Breast epithelium (tissue), 4 donors: ENCODE measurements at regions not wholly inside any gene's neighbourhood (a gene's known extent, or its start where the extent isn't known, plus 50 kb on each side); places are given as distances from the start of the nearest gene placed in this dataset.
"Not testable (repeated sequence)": the region's sequence is repeated elsewhere in the genome, so short reads cannot be mapped to it uniquely, and the experiment has no call there.

Experiments used
- DNase-seq, 2 donors: peaks; one replicate each; pipeline ENCODE4 v3.0.0-alpha.2; 2019; ENCODE audit warnings: low spot score in 2 of 2
- H3K27ac ChIP-seq, 2 donors: fragments of 200-600 bp; sonication (generic) in 1 of 2; one replicate each; pipeline ENCODE4 v1.5.1; 2016 to 2019; ENCODE audit warnings: mild to moderate bottlenecking in 1 of 2
- H3K27me3 ChIP-seq, 2 donors: fragments of 200-600 bp; sonication (generic) in 1 of 2; one replicate each; pipeline versions ENCODE4 v1.5.1 to v1.6.0; 2017 to 2019; ENCODE audit warnings: control low read depth in 1 of 2, mild to moderate bottlenecking in 1 of 2
- H3K36me3 ChIP-seq: fragments of 200-600 bp; one replicate; pipeline ENCODE4 v1.5.1; 2019
- H3K4me1 ChIP-seq, 2 donors: fragments of 200-600 bp; sonication (generic); one replicate each; pipeline ENCODE4 v1.5.1; 2016 to 2019; ENCODE audit warnings: control low read depth in 1 of 2
- H3K4me3 ChIP-seq, 3 donors: fragments of 200-600 bp; sonication (generic); 1 replicate in 2 of 3; 2 replicates in 1 of 3; pipeline ENCODE4 v1.5.1; 2016 to 2019; ENCODE audit warnings: mild to moderate bottlenecking in 3 of 3, moderate library complexity in 2 of 3
- H3K9me3 ChIP-seq, 2 donors: fragments of 200-600 bp; sonication (generic) in 1 of 2; one replicate each; pipeline ENCODE4 v1.5.1; 2016 to 2019; ENCODE audit warnings: control low read depth in 1 of 2
- CTCF ChIP-seq, 3 donors: fragments of 450-650 bp; IDR thresholded peaks; one replicate each; pipeline ENCODE4 v1.5.1; 2016 to 2017; ENCODE audit warnings: antibody characterized with exemption in 3 of 3, mild to moderate bottlenecking in 3 of 3, moderate library complexity in 3 of 3
- POLR2A ChIP-seq: fragments of 450-650 bp; IDR thresholded peaks from one replicate; pipeline ENCODE4 v1.6.1; 2016; ENCODE audit warnings: antibody characterized with exemption, mild to moderate bottlenecking, moderate library complexity
- POLR2AphosphoS5 ChIP-seq, 3 donors: sonication (generic); formaldehyde crosslinking; IDR thresholded peaks; one replicate each; pipeline ENCODE4 v1.6.1; 2017; ENCODE audit warnings: antibody characterized with exemption in 3 of 3
- intact Hi-C: fragments of 100-400 bp; cut with DNase I; formaldehyde crosslinking; loops from one replicate; pipeline ENCODE4 v1.15.1; 2023; ENCODE audit warnings: low total_unique reads

DNA sequence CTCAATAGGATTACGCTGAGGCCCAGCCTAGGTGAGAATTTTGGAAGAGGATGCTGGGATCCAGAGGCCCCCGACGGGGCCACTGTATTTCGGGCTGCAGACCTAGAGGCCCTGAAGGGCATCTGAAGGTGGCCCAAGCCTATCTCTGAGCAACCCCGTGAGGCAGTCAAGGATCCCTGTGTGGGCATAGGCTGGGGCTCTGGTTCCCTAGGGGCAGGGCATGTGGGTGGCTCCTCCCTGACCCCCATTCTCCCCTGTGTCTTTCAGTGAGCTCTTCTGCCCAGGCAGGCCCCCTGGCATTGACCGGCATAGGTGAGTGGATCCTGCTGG is 216.0 kb downstream of the SNRPN start:
- intact Hi-C loops = no loop called here
- H3K4me1 ChIP-seq = no peaks in the 10 kb centered on the region
- no peaks in the 10 kb centered on the region for H3K27me3 ChIP-seq
- DNase-seq = peak in 1 of 2 donors; percentile 9
- no peak for TF ChIP-seq CTCF (IDR thresholded peaks at IDR 0.05)
- TF ChIP-seq POLR2AphosphoS5 (IDR thresholded peaks at IDR 0.05) = no peak
- TF ChIP-seq POLR2A = no peak
- H3K27ac ChIP-seq = no peak overlapping the region
- H3K36me3 ChIP-seq = no peaks in the 10 kb centered on the region
- peaks cover 59 to 64% of the 10 kb centered on the region in 2 donors for H3K9me3 ChIP-seq
- H3K4me3 ChIP-seq = no peak overlapping the region

- Histone ChIP-seq H3K4me1 (no peaks in the 10 kb centered on the region), H3K36me3 (no peaks in the 10 kb centered on the region), H3K4me3 (no peak overlapping the region), H3K27ac (no peak overlapping the region), H3K9me3 (peaks cover 64 to 70% of the 10 kb centered on the region in 2 donors), H3K27me3 (no peaks in the 10 kb centered on the region)
- DNase-seq = peak; percentile 11 to 24
- no peak for TF ChIP-seq POLR2A
- intact Hi-C loops = no loop called here
Measured at GRCh38 chr15:25171111-25171811, 216.5 kb downstream of the SNRPN start.

GRCh38 chr15:25171856-25172687 is 217.3 kb downstream of the SNRPN start:
- H3K4me3 ChIP-seq = no peak overlapping the region
- no peak overlapping the region for H3K27ac ChIP-seq
- no peaks in the 10 kb centered on the region for H3K36me3 ChIP-seq
- intact Hi-C loops = no loop called here
- H3K9me3 ChIP-seq = peaks cover 73 to 78% of the 10 kb centered on the region in 2 donors
- no peak for TF ChIP-seq CTCF (IDR thresholded peaks at IDR 0.05)
- no peak for TF ChIP-seq POLR2A
- TF ChIP-seq POLR2AphosphoS5 (IDR thresholded peaks at IDR 0.05) = no peak
- peak in 1 of 2 donors; percentile 31 for DNase-seq
- no peaks in the 10 kb centered on the region for H3K4me1 ChIP-seq
- H3K27me3 ChIP-seq = no peaks in the 10 kb centered on the region

GRCh38 chr15:25172691-25173090 is 217.9 kb downstream of the SNRPN start:
- Histone ChIP-seq H3K4me1 (no peaks in the 10 kb centered on the region), H3K9me3 (peaks cover 79 to 84% of the 10 kb centered on the region in 2 donors), H3K36me3 (no peaks in the 10 kb centered on the region), H3K4me3 (no peak overlapping the region), H3K27ac (no peak overlapping the region), H3K27me3 (no peaks in the 10 kb centered on the region)
- DNase-seq = peak; percentile 7 to 38
- intact Hi-C loops = no loop called here
- TF ChIP-seq POLR2A (no peak), POLR2AphosphoS5 (IDR thresholded peaks at IDR 0.05) (no peak), CTCF (IDR thresholded peaks at IDR 0.05) (no peak)

DNA sequence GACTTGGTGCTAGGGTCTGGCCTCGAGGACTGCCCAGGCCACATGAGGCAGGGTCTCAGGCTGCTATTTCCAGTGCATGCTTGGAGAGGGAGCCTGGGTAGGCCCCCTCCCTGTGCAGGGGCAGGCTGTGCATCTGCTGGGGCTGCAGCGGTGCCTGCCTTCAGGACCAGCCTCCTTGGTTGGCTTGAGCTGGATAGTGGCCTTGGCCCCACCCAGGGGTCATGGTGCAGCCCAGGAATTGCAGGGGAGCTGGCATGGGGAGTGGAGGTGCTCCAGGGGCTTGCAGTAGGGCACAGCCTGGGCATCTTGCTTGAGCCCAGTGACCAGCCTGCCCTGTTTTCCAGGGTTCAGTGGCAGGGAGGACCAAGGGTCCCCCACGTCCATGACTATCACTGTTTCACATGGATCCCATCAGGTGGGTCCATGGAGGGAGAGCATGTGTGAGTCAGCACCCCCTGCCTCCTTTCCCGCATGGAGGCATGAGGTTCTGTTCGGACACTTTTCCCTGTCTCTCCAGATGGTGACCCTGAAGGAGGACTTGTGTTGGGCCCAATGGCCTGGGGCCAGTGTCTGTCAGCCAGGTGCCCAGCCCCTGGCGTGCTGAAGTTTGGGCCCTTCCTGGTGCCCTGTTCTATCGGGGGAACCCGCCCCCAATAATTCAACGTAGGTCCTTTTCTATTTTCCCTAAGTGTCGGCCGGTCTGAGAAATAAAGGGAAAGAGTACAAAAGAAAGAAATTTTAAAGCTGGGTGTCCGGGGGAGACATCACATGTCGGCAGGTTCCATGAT is 218.6 kb downstream of the SNRPN start:
- Histone ChIP-seq H3K27ac (no peak overlapping the region), H3K4me1 (no peaks in the 10 kb centered on the region), H3K9me3 (peaks cover 86 to 91% of the 10 kb centered on the region in 2 donors), H3K36me3 (no peaks in the 10 kb centered on the region), H3K4me3 (no peak overlapping the region), H3K27me3 (no peaks in the 10 kb centered on the region)
- DNase-seq = peak; percentile 5 to 22
- TF ChIP-seq POLR2AphosphoS5 (IDR thresholded peaks at IDR 0.05) (no peak), CTCF (IDR thresholded peaks at IDR 0.05) (no peak), POLR2A (no peak)
- intact Hi-C loops = no loop called here

GRCh38 chr15:25174149-25174548 is 219.4 kb downstream of the SNRPN start:
- peak in 1 of 2 donors; percentile 9 for DNase-seq
- peaks cover 93 to 98% of the 10 kb centered on the region in 2 donors for H3K9me3 ChIP-seq
- H3K27ac ChIP-seq, H3K27me3 ChIP-seq, H3K4me1 ChIP-seq, H3K36me3 ChIP-seq, H3K4me3 ChIP-seq, intact Hi-C loops: not testable (repeated sequence)
